ENCODE measurements at regions not wholly inside any gene's neighbourhood (a gene's known extent, or its start where the extent isn't known, plus 50 kb on each side); places are given as distances from the start of the nearest gene placed in this dataset.

GRCh38 chr20:19067986-19068385, 144.5 kb upstream of the SLC24A3 start:
- Histone ChIP-seq H3K9me2 (ENCODE audit: insufficient read depth) (no peaks in the 10 kb centered on the region), H3K36me3 (ENCODE audit: control insufficient read depth in 1 of 2, insufficient read depth in 2 of 2, low read length in 2 of 2) (no peaks in the 10 kb centered on the region), H3K27me3 (ENCODE audit: insufficient read depth, low read length) (no peaks in the 10 kb centered on the region), H3K27ac (ENCODE audit: low read depth, low read length) (no peak overlapping the region), H3K79me2 (ENCODE audit: insufficient read depth, low read length) (no peaks in the 10 kb centered on the region), H4K20me1 (ENCODE audit: insufficient read depth) (no peaks in the 10 kb centered on the region), H3K9ac (ENCODE audit: low read length) (no peak overlapping the region), H3K9me3 (ENCODE audit: control insufficient read depth in 1 of 2, insufficient read depth in 1 of 2, low read depth in 1 of 2, low read length in 2 of 2) (peaks cover 0 to 2% of the 10 kb centered on the region in 2 experiments; a peak in 2 of 4 replicates), H3K4me3 (replicated peaks in 1 of 2; ENCODE audit: low read depth in 1 of 2, low read length in 2 of 2) (no peak overlapping the region), H3K4me1 (ENCODE audit: control insufficient read depth in 1 of 2, insufficient read depth in 2 of 2, low read length in 2 of 2) (no peaks in the 10 kb centered on the region), H3K4me2 (ENCODE audit: low read length) (no peak overlapping the region), H2AFZ (ENCODE audit: low read depth, low read length, poor library complexity, severe bottlenecking) (no peak overlapping the region)
- RAD21 ChIA-PET (ENCODE audit: low non-redundant PET in 1 of 2, low total read pairs in 2 of 2, uncharacterized antibody in 2 of 2, unreplicated experiment in 2 of 2) = no interaction called here
- CTCF ChIA-PET = no interaction called here
- TF ChIP-seq CTCF (IDR thresholded peaks at IDR 0.05 in 2 of 3, conservative IDR thresholded peaks at IDR 0.05 in 1 of 3; ENCODE audit: borderline replicate concordance in 1 of 3, insufficient read depth in 1 of 3, low read depth in 2 of 3, low read length in 2 of 3) = no peak
- TF ChIP-seq CBX3 (IDR thresholded peaks at IDR 0.05; ENCODE audit: low read depth) = no peak
- TF ChIP-seq FOSL1 (IDR thresholded peaks at IDR 0.05; ENCODE audit: low read depth) = no peak
- TF ChIP-seq TCF7L2 (IDR thresholded peaks at IDR 0.05; ENCODE audit: borderline replicate concordance, extremely low read depth, insufficient read depth, insufficient read length) = no peak
- TF ChIP-seq POLR2A (IDR thresholded peaks at IDR 0.05; ENCODE audit: borderline replicate concordance, extremely low read depth, insufficient read depth, insufficient read length) = no peak
- TF ChIP-seq EGR1 (IDR thresholded peaks at IDR 0.05; ENCODE audit: low read depth) = no peak
- POLR2A ChIA-PET = no interaction called here
- DNase-seq (ENCODE audit: low read depth, low spot score) (no peak), ATAC-seq (no peak)
- intact Hi-C loops (cut with micrococcal nuclease) = no loop called here
- no TSS peak for BruUV-seq (replicated peaks)

GRCh38 chr20:19070026-19070425, 142.4 kb upstream of the SLC24A3 start:
- Histone ChIP-seq H2AFZ (ENCODE audit: low read depth, low read length, poor library complexity, severe bottlenecking) (no peak overlapping the region), H3K9me3 (ENCODE audit: control insufficient read depth in 1 of 2, insufficient read depth in 1 of 2, low read depth in 1 of 2, low read length in 2 of 2) (no peaks in the 10 kb centered on the region; a peak in 2 of 4 replicates), H3K9me2 (ENCODE audit: insufficient read depth) (no peaks in the 10 kb centered on the region), H3K79me2 (ENCODE audit: insufficient read depth, low read length) (no peaks in the 10 kb centered on the region), H3K4me2 (ENCODE audit: low read length) (no peak overlapping the region), H4K20me1 (ENCODE audit: insufficient read depth) (no peaks in the 10 kb centered on the region), H3K36me3 (ENCODE audit: control insufficient read depth in 1 of 2, insufficient read depth in 2 of 2, low read length in 2 of 2) (no peaks in the 10 kb centered on the region), H3K9ac (ENCODE audit: low read length) (no peak overlapping the region), H3K27me3 (ENCODE audit: insufficient read depth, low read length) (no peaks in the 10 kb centered on the region), H3K4me1 (ENCODE audit: control insufficient read depth in 1 of 2, insufficient read depth in 2 of 2, low read length in 2 of 2) (no peaks in the 10 kb centered on the region), H3K4me3 (replicated peaks in 1 of 2; ENCODE audit: low read depth in 1 of 2, low read length in 2 of 2) (no peak overlapping the region), H3K27ac (ENCODE audit: low read depth, low read length) (no peak overlapping the region)
- ChIA-PET POLR2A (no interaction called here), CTCF (no interaction called here), RAD21 (ENCODE audit: low non-redundant PET in 1 of 2, low total read pairs in 2 of 2, uncharacterized antibody in 2 of 2, unreplicated experiment in 2 of 2) (no interaction called here)
- ATAC-seq = no peak
- BruUV-seq (replicated peaks) = no TSS peak
- intact Hi-C loops (cut with micrococcal nuclease) = no loop called here
- no peak for DNase-seq (ENCODE audit: low read depth, low spot score)
- TF ChIP-seq POLR2AphosphoS5 (IDR thresholded peaks at IDR 0.05; ENCODE audit: low read depth, low read length) (no peak), ELF1 (IDR thresholded peaks at IDR 0.05; ENCODE audit: borderline replicate concordance, low read depth) (no peak), EZH2phosphoT487 (IDR thresholded peaks at IDR 0.05; ENCODE audit: borderline replicate concordance) (no peak), SIN3A (IDR thresholded peaks at IDR 0.05; ENCODE audit: low read depth) (no peak), ZBTB33 (IDR thresholded peaks at IDR 0.05; ENCODE audit: extremely low read depth, insufficient replicate concordance, low read length) (no peak), CTCF (IDR thresholded peaks at IDR 0.05 in 2 of 3, conservative IDR thresholded peaks at IDR 0.05 in 1 of 3; ENCODE audit: borderline replicate concordance in 1 of 3, insufficient read depth in 1 of 3, low read depth in 2 of 3, low read length in 2 of 3) (no peak), EZH2 (IDR thresholded peaks at IDR 0.05) (no peak)
